ENCODE measurements at regions not wholly inside any gene's neighbourhood (a gene's known extent, or its start where the extent isn't known, plus 50 kb on each side); places are given as distances from the start of the nearest gene placed in this dataset.

DNA sequence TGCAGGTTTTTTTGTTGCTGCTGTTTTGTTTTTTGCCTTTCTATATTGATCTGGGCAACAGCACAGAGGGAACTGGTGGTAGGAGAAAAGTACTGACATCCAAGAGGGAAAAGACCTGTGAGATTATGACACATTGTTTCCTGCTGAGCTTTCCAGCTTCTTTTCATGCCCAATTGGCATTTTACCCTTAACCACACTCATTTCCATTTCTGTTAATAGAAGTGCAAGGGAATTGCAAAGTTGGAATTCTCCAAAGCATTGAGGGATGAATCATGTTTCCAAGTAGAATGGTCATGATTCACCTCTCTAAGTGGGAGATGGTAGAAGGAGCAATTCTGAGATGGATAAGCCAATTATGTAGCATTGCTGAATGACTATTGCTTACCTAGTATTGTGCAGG, 161.5 kb downstream of the PPARGC1A start:
- TF ChIP-seq, protein P1, sequence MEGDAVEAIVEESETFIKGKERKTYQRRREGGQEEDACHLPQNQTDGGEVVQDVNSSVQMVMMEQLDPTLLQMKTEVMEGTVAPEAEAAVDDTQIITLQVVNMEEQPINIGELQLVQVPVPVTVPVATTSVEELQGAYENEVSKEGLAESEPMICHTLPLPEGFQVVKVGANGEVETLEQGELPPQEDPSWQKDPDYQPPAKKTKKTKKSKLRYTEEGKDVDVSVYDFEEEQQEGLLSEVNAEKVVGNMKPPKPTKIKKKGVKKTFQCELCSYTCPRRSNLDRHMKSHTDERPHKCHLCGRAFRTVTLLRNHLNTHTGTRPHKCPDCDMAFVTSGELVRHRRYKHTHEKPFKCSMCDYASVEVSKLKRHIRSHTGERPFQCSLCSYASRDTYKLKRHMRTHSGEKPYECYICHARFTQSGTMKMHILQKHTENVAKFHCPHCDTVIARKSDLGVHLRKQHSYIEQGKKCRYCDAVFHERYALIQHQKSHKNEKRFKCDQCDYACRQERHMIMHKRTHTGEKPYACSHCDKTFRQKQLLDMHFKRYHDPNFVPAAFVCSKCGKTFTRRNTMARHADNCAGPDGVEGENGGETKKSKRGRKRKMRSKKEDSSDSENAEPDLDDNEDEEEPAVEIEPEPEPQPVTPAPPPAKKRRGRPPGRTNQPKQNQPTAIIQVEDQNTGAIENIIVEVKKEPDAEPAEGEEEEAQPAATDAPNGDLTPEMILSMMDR (IDR thresholded peaks at IDR 0.05): no peak
- TF ChIP-seq POLR2AphosphoS5 (IDR thresholded peaks at IDR 0.05) (peak in 1 of 2 donors; percentile 68), POLR2A (IDR thresholded peaks at IDR 0.05; ENCODE audit: low read depth) (no peak)

All from esophagus muscularis mucosa (tissue), 3 donors.